Upper lobe of left lung (tissue), 4 donors: ENCODE measurements at regions not wholly inside any gene's neighbourhood (a gene's known extent, or its start where the extent isn't known, plus 50 kb on each side); places are given as distances from the start of the nearest gene placed in this dataset.

ENCODE experiments used
- POLR2AphosphoS5 ChIP-seq, 2 donors: sonication (generic); formaldehyde crosslinking; IDR thresholded peaks; one replicate each; pipeline ENCODE4 v1.5.1; 2017; ENCODE audit warnings: antibody characterized with exemption in 2 of 2
- TF ChIP-seq, protein P1 (sequence below), 6 experiments: fragments of 450-650 bp in 4 of 6; fragments of 200-600 bp in 2 of 6; sonication (generic) in 2 of 6; IDR thresholded peaks; one replicate each; pipeline ENCODE4 v1.5.1; 2016 to 2019; ENCODE audit warnings: antibody characterized with exemption in 6 of 6

- no peak for TF ChIP-seq POLR2AphosphoS5 (IDR thresholded peaks at IDR 0.05)
- TF ChIP-seq, protein P1, sequence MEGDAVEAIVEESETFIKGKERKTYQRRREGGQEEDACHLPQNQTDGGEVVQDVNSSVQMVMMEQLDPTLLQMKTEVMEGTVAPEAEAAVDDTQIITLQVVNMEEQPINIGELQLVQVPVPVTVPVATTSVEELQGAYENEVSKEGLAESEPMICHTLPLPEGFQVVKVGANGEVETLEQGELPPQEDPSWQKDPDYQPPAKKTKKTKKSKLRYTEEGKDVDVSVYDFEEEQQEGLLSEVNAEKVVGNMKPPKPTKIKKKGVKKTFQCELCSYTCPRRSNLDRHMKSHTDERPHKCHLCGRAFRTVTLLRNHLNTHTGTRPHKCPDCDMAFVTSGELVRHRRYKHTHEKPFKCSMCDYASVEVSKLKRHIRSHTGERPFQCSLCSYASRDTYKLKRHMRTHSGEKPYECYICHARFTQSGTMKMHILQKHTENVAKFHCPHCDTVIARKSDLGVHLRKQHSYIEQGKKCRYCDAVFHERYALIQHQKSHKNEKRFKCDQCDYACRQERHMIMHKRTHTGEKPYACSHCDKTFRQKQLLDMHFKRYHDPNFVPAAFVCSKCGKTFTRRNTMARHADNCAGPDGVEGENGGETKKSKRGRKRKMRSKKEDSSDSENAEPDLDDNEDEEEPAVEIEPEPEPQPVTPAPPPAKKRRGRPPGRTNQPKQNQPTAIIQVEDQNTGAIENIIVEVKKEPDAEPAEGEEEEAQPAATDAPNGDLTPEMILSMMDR (IDR thresholded peaks at IDR 0.05) = no peak
Observed at GRCh38 chr6:164507206-164507940, 802.0 kb downstream of the C6orf118 start.
